ENCODE measurements at regions not wholly inside any gene's neighbourhood (a gene's known extent, or its start where the extent isn't known, plus 50 kb on each side); places are given as distances from the start of the nearest gene placed in this dataset.

- ChIA-PET CTCF (ENCODE audit: low intra/inter-chr PET ratio) (no interaction called here), POLR2A (interaction anchor here (0.8 kb wide), 1 partner anchor 65 kb away, joined by 4 read pairs; no protein-coding TSS in a partner anchor)
- 0% methylated on average over 2 of the region's 2 CpGs for WGBS (ENCODE audit: insufficient coverage, low coverage, missing lambda C conversion rate)
- no peak for ATAC-seq
- FAIRE-seq, result no peak
- Histone ChIP-seq H3K4me2 (ENCODE audit: insufficient read depth, low read length) (no peak overlapping the region), H2AFZ (ENCODE audit: low read depth, low read length) (no peak overlapping the region), H3K9me3 (replicated peaks; ENCODE audit: control insufficient read depth, insufficient read depth, low read depth, low read length) (no peaks in the 10 kb centered on the region; the same call in 1 of the 2 replicates), H3K27me3 (ENCODE audit: control insufficient read depth in 2 of 2, insufficient read depth in 2 of 2, low read length in 2 of 2) (no peaks in the 10 kb centered on the region), H3K79me2 (ENCODE audit: control insufficient read depth, insufficient read depth, low read length) (no peaks in the 10 kb centered on the region), H3K9me1 (ENCODE audit: control insufficient read depth, insufficient read depth, low read length) (no peaks in the 10 kb centered on the region), H3K9ac (ENCODE audit: insufficient read depth in 1 of 2, low read depth in 2 of 2, low read length in 2 of 2) (no peak overlapping the region), H3K36me3 (ENCODE audit: control insufficient read depth, insufficient read depth, low read length) (no peaks in the 10 kb centered on the region), H4K20me1 (replicated peaks; ENCODE audit: control insufficient read depth, insufficient read depth, low read length) (no peaks in the 10 kb centered on the region), H3K4me1 (replicated peaks in 1 of 2; ENCODE audit: control insufficient read depth in 2 of 2, insufficient read depth in 2 of 2, low read length in 2 of 2) (no peaks in the 10 kb centered on the region), H3K4me3 (no peak overlapping the region), H3K27ac (ENCODE audit: extremely low read depth, low read depth, low read length) (no peak overlapping the region)
- BruUV-seq (replicated peaks), result no TSS peak
- no peak for DNase-seq (ENCODE audit: extremely low read depth in 1 of 4, low spot score in 3 of 4)
- intact Hi-C loops (cut with micrococcal nuclease), result no loop called here
- no peak for TF ChIP-seq USF2 (CRISPR knock-in tag; IDR thresholded peaks at IDR 0.05)
- TF ChIP-seq PHF21A (IDR thresholded peaks at IDR 0.05; ENCODE audit: borderline replicate concordance, low read depth), result no peak
- TF ChIP-seq ZHX1 (conservative IDR thresholded peaks at IDR 0.05; ENCODE audit: low read length), result no peak
- in situ Hi-C loops (cut with MboI), result no loop called here
These were observed 60.8 kb upstream of the DYNAP start for GRCh38 chr18:54530285-54530684.
